ENCODE measurements at regions not wholly inside any gene's neighbourhood (a gene's known extent, or its start where the extent isn't known, plus 50 kb on each side); places are given as distances from the start of the nearest gene placed in this dataset.

DNA sequence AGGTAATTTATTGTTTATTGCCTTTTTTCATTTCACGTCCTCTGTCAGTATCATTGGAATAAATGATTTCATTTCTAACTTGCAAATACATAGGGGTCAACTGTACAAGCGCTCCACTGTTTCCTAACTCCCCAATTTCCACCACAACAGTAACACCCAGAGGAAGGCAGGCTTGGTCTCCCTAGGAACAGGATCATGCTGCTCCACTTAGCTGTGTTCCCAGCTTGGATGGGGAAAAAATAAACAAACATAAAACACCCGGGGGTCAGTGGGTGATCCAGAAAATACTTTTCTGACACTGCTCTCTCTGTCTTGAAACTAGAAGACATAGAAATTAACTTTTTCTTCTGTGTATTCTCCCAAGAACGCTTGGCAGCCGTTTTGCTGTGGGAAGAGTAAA is 772.5 kb downstream of the TRIML1 start:
- H3K9me3 Mint-ChIP-seq = peaks cover 31% of the 10 kb centered on the region
- H3K36me3 ChIP-seq (ENCODE audit: control insufficient read depth, insufficient read depth, low read length) = no peaks in the 10 kb centered on the region
- H3K9me3 ChIP-seq (ENCODE audit: control insufficient read depth, low read length) = peaks cover 12% of the 10 kb centered on the region
- H3K4me1 ChIP-seq (ENCODE audit: control insufficient read depth, insufficient read depth, low read length) = no peaks in the 10 kb centered on the region
- H3K4me3 ChIP-seq (ENCODE audit: low read length) = no peak overlapping the region
- no peaks in the 10 kb centered on the region for H3K36me3 Mint-ChIP-seq (ENCODE audit: low read depth)
- H3K27ac ChIP-seq (ENCODE audit: low read depth, low read length) = no peak overlapping the region
- TF ChIP-seq, protein P1, sequence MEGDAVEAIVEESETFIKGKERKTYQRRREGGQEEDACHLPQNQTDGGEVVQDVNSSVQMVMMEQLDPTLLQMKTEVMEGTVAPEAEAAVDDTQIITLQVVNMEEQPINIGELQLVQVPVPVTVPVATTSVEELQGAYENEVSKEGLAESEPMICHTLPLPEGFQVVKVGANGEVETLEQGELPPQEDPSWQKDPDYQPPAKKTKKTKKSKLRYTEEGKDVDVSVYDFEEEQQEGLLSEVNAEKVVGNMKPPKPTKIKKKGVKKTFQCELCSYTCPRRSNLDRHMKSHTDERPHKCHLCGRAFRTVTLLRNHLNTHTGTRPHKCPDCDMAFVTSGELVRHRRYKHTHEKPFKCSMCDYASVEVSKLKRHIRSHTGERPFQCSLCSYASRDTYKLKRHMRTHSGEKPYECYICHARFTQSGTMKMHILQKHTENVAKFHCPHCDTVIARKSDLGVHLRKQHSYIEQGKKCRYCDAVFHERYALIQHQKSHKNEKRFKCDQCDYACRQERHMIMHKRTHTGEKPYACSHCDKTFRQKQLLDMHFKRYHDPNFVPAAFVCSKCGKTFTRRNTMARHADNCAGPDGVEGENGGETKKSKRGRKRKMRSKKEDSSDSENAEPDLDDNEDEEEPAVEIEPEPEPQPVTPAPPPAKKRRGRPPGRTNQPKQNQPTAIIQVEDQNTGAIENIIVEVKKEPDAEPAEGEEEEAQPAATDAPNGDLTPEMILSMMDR (conservative IDR thresholded peaks at IDR 0.05) = no peak
- no peaks in the 10 kb centered on the region for H3K27me3 Mint-ChIP-seq (ENCODE audit: insufficient read depth)
- no peak for DNase-seq
- no peak overlapping the region for H3K4me3 Mint-ChIP-seq
- 91 to 96% methylated on average over 2 to 5 of the region's 5 CpGs for WGBS, 2 experiments (ENCODE audit: insufficient coverage in 1 of 2, insufficient read length in 1 of 2)
- no peak overlapping the region for H3K27ac Mint-ChIP-seq
- no peaks in the 10 kb centered on the region for H3K4me1 Mint-ChIP-seq
- no peak overlapping the region for H3K9ac ChIP-seq (ENCODE audit: extremely low read depth, low read length, poor library complexity, severe bottlenecking)
- H3K27me3 ChIP-seq (ENCODE audit: control insufficient read depth, insufficient read depth, low read length, poor library complexity, severe bottlenecking) = no peaks in the 10 kb centered on the region

GRCh38 chr4:188915175-188915574 is 775.9 kb downstream of the TRIML1 start:
- no peaks in the 10 kb centered on the region for H3K36me3 Mint-ChIP-seq (ENCODE audit: low read depth)
- TF ChIP-seq, protein P1 (conservative IDR thresholded peaks at IDR 0.05) = no peak
- no peak for DNase-seq
- peaks cover 12% of the 10 kb centered on the region for H3K9me3 ChIP-seq (ENCODE audit: control insufficient read depth, low read length)
- no peaks in the 10 kb centered on the region for H3K4me1 Mint-ChIP-seq
- H3K4me1 ChIP-seq (ENCODE audit: control insufficient read depth, insufficient read depth, low read length) = no peaks in the 10 kb centered on the region
- WGBS, 2 experiments (ENCODE audit: insufficient coverage in 1 of 2, insufficient read length in 1 of 2) = 79 to 84% methylated on average over 4 to 5 of the region's 5 CpGs
- no peaks in the 10 kb centered on the region for H3K27me3 ChIP-seq (ENCODE audit: control insufficient read depth, insufficient read depth, low read length, poor library complexity, severe bottlenecking)
- no peak overlapping the region for H3K9ac ChIP-seq (ENCODE audit: extremely low read depth, low read length, poor library complexity, severe bottlenecking)
- no peak overlapping the region for H3K27ac Mint-ChIP-seq
- no peaks in the 10 kb centered on the region for H3K27me3 Mint-ChIP-seq (ENCODE audit: insufficient read depth)
- H3K36me3 ChIP-seq (ENCODE audit: control insufficient read depth, insufficient read depth, low read length) = no peaks in the 10 kb centered on the region
- no peak overlapping the region for H3K27ac ChIP-seq (ENCODE audit: low read depth, low read length)
- peaks cover 40% of the 10 kb centered on the region for H3K9me3 Mint-ChIP-seq
- no peak overlapping the region for H3K4me3 ChIP-seq (ENCODE audit: low read length)
- no peak overlapping the region for H3K4me3 Mint-ChIP-seq

DNA sequence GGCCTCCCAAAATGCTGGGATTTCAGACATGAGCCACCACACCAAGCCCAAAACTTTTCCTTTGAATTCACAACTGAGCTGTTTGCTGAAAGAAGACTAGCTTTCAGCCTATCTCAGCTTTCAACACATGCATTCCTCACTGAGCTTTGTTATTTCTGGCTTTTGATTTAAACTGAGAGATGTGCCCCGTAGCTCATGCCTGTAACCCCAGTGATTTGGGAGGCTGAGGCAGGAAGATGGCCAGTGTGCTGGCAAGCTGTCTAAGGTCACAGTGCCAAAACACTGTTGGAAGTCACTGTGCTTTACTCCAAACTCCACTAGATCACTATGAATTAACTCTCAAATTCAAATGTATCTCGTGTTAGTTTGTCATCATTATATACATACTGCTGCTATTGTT is 779.5 kb downstream of the TRIML1 start:
- Mint-ChIP-seq H3K9me3 (peaks cover 47% of the 10 kb centered on the region), H3K4me3 (no peak overlapping the region), H3K27me3 (ENCODE audit: insufficient read depth) (no peaks in the 10 kb centered on the region), H3K27ac (no peak overlapping the region), H3K4me1 (no peaks in the 10 kb centered on the region), H3K36me3 (ENCODE audit: low read depth) (no peaks in the 10 kb centered on the region)
- Histone ChIP-seq H3K4me1 (ENCODE audit: control insufficient read depth, insufficient read depth, low read length) (no peaks in the 10 kb centered on the region), H3K9me3 (ENCODE audit: control insufficient read depth, low read length) (peaks cover 12% of the 10 kb centered on the region), H3K27ac (ENCODE audit: low read depth, low read length) (no peak overlapping the region), H3K4me3 (ENCODE audit: low read length) (no peak overlapping the region), H3K36me3 (ENCODE audit: control insufficient read depth, insufficient read depth, low read length) (no peaks in the 10 kb centered on the region), H3K27me3 (ENCODE audit: control insufficient read depth, insufficient read depth, low read length, poor library complexity, severe bottlenecking) (no peaks in the 10 kb centered on the region), H3K9ac (ENCODE audit: extremely low read depth, low read length, poor library complexity, severe bottlenecking) (no peak overlapping the region)
- no peak for DNase-seq
- whole genome bisulfite sequencing, 2 experiments (ENCODE audit: insufficient coverage in 1 of 2, insufficient read length in 1 of 2) = 85 to 100% methylated on average over 2 of the region's 2 CpGs
- TF ChIP-seq, protein P1 (conservative IDR thresholded peaks at IDR 0.05) = no peak

Measured in endodermal cell (in vitro differentiated cells).